Fibroblast of skin of left biceps (primary cell): ENCODE measurements at regions not wholly inside any gene's neighbourhood (a gene's known extent, or its start where the extent isn't known, plus 50 kb on each side); places are given as distances from the start of the nearest gene placed in this dataset.

Experiments used
- DNase-seq, 2 experiments: peaks; one replicate each; pipeline ENCODE4 v3.0.0-alpha.2; 2013; ENCODE audit warnings: low read depth in 2 of 2

GRCh38 chr5:36355516-36355915 lies 53.8 kb upstream of the RANBP3L start:
- no peak for DNase-seq

- DNase-seq = no peak
Observed at GRCh38 chr5:36356915-36357314, 55.2 kb upstream of the RANBP3L start.

- DNase-seq = peak; percentile 83 to 85
Observed at GRCh38 chr5:36357391-36357975, 55.8 kb upstream of the RANBP3L start.

GRCh38 chr5:36359267-36359666 lies 57.6 kb upstream of the RANBP3L start:
- no peak for DNase-seq

- DNase-seq = no peak
Observed at GRCh38 chr5:36360307-36360706, 58.6 kb upstream of the RANBP3L start.

- peak; percentile 71 to 72 for DNase-seq
Observed at GRCh38 chr5:36363101-36363500, 61.4 kb upstream of the RANBP3L start.

- DNase-seq = no peak
Observed at GRCh38 chr5:36363744-36364143, 62.0 kb upstream of the RANBP3L start.

- DNase-seq = no peak
Observed at GRCh38 chr5:36364473-36364872, 62.8 kb upstream of the RANBP3L start.

- no peak for DNase-seq
Observed at GRCh38 chr5:36365896-36366295, 64.2 kb upstream of the RANBP3L start.

GRCh38 chr5:36366883-36367282 lies 65.2 kb upstream of the RANBP3L start:
- no peak for DNase-seq

GRCh38 chr5:36367524-36367923 lies 65.8 kb upstream of the RANBP3L start:
- peak; percentile 31 to 49 for DNase-seq

- DNase-seq = no peak
Observed at GRCh38 chr5:36369219-36369690, 67.6 kb upstream of the RANBP3L start.

- no peak for DNase-seq
Observed at GRCh38 chr5:36370073-36370472, 68.4 kb upstream of the RANBP3L start.

GRCh38 chr5:36371366-36371765 lies 69.7 kb upstream of the RANBP3L start:
- no peak for DNase-seq

GRCh38 chr5:36373527-36374086 lies 71.9 kb upstream of the RANBP3L start:
- peak; percentile 53 to 56 for DNase-seq

GRCh38 chr5:36374266-36374862 lies 72.7 kb upstream of the RANBP3L start:
- DNase-seq = peak; percentile 36 to 40

- DNase-seq = no peak
Observed at GRCh38 chr5:36377192-36377591, 75.5 kb upstream of the RANBP3L start.

GRCh38 chr5:36378551-36378950 lies 76.8 kb upstream of the RANBP3L start:
- DNase-seq = no peak

GRCh38 chr5:36382890-36383289 lies 81.2 kb upstream of the RANBP3L start:
- DNase-seq = no peak

- DNase-seq = no peak
Observed at GRCh38 chr5:36383942-36384341, 82.2 kb upstream of the RANBP3L start.

- no peak for DNase-seq
Observed at GRCh38 chr5:36384845-36385244, 83.1 kb upstream of the RANBP3L start.

- DNase-seq = no peak
Observed at GRCh38 chr5:36385495-36385894, 83.8 kb upstream of the RANBP3L start.

GRCh38 chr5:36388288-36388687 lies 86.6 kb upstream of the RANBP3L start:
- DNase-seq = no peak
